Mammary epithelial cell (primary cell): ENCODE measurements at regions not wholly inside any gene's neighbourhood (a gene's known extent, or its start where the extent isn't known, plus 50 kb on each side); places are given as distances from the start of the nearest gene placed in this dataset.

Experiments used
- CTCF ChIP-seq, 2 donors: IDR thresholded peaks in 1 of 2; conservative IDR thresholded peaks in 1 of 2; 2 replicates each; pipeline ENCODE4 v1.5.1; 2011 to 2012; ENCODE audit warnings: inconsistent platforms in 2 of 2, low read length in 2 of 2, mild to moderate bottlenecking in 2 of 2, control low read depth in 1 of 2, low read depth in 1 of 2; ENCODE audit not compliant: insufficient read depth in 1 of 2; ENCODE audit errors: extremely low read depth in 1 of 2
- EZH2 ChIP-seq: IDR thresholded peaks from 2 replicates; pipeline ENCODE4 v1.6.1; 2012; ENCODE audit warnings: low read length, inconsistent platforms, borderline replicate concordance

- no peak for TF ChIP-seq CTCF (conservative IDR thresholded peaks at IDR 0.05 in 1 of 2, IDR thresholded peaks at IDR 0.05 in 1 of 2; ENCODE audit: extremely low read depth in 1 of 2, insufficient read depth in 1 of 2, low read depth in 1 of 2, low read length in 2 of 2)
- no peak for TF ChIP-seq EZH2
Measured at GRCh38 chr10:4059471-4060138, 274.6 kb upstream of the KLF6 start.
